ENCODE measurements at regions not wholly inside any gene's neighbourhood (a gene's known extent, or its start where the extent isn't known, plus 50 kb on each side); places are given as distances from the start of the nearest gene placed in this dataset.

DNA sequence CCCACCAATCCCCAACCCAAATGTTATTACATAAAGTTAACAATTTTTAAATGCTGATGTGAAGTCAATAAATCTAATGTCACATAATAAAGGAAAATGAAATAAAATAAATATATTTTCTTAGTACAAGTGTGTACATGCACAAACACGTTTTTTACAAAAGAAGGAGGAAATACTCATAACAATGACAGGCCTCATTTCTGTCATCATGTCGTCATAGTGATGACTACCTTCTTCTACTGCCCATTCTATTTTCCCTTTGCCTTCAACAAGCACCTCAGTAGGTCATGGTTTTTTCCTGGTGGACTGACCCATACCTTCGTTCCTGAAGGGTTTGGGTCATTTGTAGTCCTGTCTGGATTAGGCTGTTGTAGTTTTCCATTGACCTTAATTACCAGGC is 185.3 kb upstream of the IPO5 start:
- TF ChIP-seq POLR2AphosphoS5 (IDR thresholded peaks at IDR 0.05; ENCODE audit: low read depth, low read length): no peak
- TF ChIP-seq, protein P1, sequence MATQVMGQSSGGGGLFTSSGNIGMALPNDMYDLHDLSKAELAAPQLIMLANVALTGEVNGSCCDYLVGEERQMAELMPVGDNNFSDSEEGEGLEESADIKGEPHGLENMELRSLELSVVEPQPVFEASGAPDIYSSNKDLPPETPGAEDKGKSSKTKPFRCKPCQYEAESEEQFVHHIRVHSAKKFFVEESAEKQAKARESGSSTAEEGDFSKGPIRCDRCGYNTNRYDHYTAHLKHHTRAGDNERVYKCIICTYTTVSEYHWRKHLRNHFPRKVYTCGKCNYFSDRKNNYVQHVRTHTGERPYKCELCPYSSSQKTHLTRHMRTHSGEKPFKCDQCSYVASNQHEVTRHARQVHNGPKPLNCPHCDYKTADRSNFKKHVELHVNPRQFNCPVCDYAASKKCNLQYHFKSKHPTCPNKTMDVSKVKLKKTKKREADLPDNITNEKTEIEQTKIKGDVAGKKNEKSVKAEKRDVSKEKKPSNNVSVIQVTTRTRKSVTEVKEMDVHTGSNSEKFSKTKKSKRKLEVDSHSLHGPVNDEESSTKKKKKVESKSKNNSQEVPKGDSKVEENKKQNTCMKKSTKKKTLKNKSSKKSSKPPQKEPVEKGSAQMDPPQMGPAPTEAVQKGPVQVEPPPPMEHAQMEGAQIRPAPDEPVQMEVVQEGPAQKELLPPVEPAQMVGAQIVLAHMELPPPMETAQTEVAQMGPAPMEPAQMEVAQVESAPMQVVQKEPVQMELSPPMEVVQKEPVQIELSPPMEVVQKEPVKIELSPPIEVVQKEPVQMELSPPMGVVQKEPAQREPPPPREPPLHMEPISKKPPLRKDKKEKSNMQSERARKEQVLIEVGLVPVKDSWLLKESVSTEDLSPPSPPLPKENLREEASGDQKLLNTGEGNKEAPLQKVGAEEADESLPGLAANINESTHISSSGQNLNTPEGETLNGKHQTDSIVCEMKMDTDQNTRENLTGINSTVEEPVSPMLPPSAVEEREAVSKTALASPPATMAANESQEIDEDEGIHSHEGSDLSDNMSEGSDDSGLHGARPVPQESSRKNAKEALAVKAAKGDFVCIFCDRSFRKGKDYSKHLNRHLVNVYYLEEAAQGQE (IDR thresholded peaks at IDR 0.05; ENCODE audit: insufficient read depth in 1 of 2, low read depth in 2 of 2, low read length in 2 of 2): no peak

Data from PFSK-1 (cell line).